Body of pancreas (tissue), 4 donors: ENCODE measurements at regions not wholly inside any gene's neighbourhood (a gene's known extent, or its start where the extent isn't known, plus 50 kb on each side); places are given as distances from the start of the nearest gene placed in this dataset.

Experiments used
- ATAC-seq: fragments of 150-250 bp; one replicate; pipeline ENCODE4 v1.9.1; 2016
- DNase-seq, 4 donors: peaks; one replicate each; pipeline ENCODE4 v3.0.0-alpha.2; 2019
- H3K27ac ChIP-seq, 4 donors: fragments of 200-600 bp; sonication (generic); 1 replicate in 3 of 4; 2 replicates in 1 of 4; pipeline versions ENCODE4 v1.5.1 to v1.6.1; 2016 to 2019; ENCODE audit warnings: mild to moderate bottlenecking in 1 of 4, mixed read lengths in 1 of 4, moderate library complexity in 1 of 4
- H3K27me3 ChIP-seq, 2 donors: fragments of 200-600 bp; sonication (generic); one replicate each; pipeline ENCODE4 v1.6.0; 2016; ENCODE audit warnings: mild to moderate bottlenecking in 1 of 2
- H3K36me3 ChIP-seq, 2 donors: fragments of 200-600 bp; sonication (generic); replicated peaks in 1 of 2; 2 replicates each; pipeline ENCODE4 v1.5.1; 2016; ENCODE audit warnings: low read depth in 2 of 2; ENCODE audit not compliant: insufficient read depth in 1 of 2
- H3K4me1 ChIP-seq: fragments of 200-600 bp; sonication (generic); one replicate; pipeline ENCODE4 v1.6.0; 2016
- H3K4me3 ChIP-seq, 2 donors: fragments of 200-600 bp; sonication (generic); 1 replicate in 1 of 2; 2 replicates in 1 of 2; pipeline ENCODE4 v1.5.1; 2016 to 2019
- H3K9me3 ChIP-seq, 3 donors: fragments of 200-600 bp; sonication (generic); 1 replicate in 2 of 3; 2 replicates in 1 of 3; pipeline ENCODE4 v1.5.1; 2016
- POLR2A ChIP-seq, 3 donors: fragments of 450-650 bp; IDR thresholded peaks; one replicate each; pipeline ENCODE4 v1.6.1; 2016; ENCODE audit warnings: antibody characterized with exemption in 3 of 3, mild to moderate bottlenecking in 2 of 3
- WGBS, 2 donors: methylation state at CpG; one replicate each; pipeline ENCODE4 v1.1.5; 2017; 5-methylcytosine and 5-hydroxymethylcytosine counted together
- intact Hi-C: fragments of 100-400 bp; cut with DNase I; formaldehyde crosslinking; loops from one replicate; pipeline ENCODE4 v1.15.1; 2023
- TF ChIP-seq, protein P1 (sequence below), 7 experiments: fragments of 450-650 bp in 4 of 7; fragments of 200-600 bp in 3 of 7; sonication (generic) in 3 of 7; IDR thresholded peaks; one replicate each; pipeline ENCODE4 v1.5.1; 2016 to 2019; ENCODE audit warnings: antibody characterized with exemption in 7 of 7

DNA sequence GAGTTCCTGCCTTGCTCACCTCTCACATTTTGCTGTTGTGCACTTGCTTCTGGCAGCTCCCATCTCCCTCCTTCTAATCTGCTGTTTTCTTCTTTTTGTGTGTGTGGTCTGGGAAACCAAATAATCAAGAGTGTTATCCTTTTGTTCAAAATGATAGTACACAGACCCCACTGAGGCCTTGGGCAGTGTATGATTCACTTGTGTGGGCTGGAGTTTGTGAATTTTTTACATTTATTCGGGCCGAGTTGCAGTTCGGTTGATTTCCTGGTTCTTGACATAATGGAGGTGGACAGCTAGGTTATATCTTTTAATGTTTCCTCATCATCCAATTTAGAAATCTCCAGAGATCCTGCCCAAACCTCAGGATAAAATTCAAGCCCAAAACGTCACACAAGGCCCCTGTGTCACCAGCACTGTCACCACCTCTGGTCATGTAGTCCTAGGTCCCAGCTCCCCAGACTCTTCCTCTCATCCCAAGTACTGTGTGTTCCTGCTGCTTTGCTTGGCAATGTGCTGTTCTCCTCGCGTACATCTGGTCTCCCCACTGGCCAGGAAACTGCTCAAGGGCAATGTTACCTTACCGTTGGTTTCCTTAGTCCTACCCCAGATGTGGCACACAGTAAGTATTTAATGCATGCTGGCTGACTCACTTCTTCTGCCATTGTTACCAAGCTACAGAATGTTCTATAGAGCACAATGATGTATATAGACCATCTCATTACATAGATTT is 55.7 kb upstream of the PHACTR2 start:
- no peaks in the 10 kb centered on the region for H3K4me1 ChIP-seq
- TF ChIP-seq POLR2A (IDR thresholded peaks at IDR 0.05): no peak
- TF ChIP-seq, protein P1, sequence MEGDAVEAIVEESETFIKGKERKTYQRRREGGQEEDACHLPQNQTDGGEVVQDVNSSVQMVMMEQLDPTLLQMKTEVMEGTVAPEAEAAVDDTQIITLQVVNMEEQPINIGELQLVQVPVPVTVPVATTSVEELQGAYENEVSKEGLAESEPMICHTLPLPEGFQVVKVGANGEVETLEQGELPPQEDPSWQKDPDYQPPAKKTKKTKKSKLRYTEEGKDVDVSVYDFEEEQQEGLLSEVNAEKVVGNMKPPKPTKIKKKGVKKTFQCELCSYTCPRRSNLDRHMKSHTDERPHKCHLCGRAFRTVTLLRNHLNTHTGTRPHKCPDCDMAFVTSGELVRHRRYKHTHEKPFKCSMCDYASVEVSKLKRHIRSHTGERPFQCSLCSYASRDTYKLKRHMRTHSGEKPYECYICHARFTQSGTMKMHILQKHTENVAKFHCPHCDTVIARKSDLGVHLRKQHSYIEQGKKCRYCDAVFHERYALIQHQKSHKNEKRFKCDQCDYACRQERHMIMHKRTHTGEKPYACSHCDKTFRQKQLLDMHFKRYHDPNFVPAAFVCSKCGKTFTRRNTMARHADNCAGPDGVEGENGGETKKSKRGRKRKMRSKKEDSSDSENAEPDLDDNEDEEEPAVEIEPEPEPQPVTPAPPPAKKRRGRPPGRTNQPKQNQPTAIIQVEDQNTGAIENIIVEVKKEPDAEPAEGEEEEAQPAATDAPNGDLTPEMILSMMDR (IDR thresholded peaks at IDR 0.05): no peak
- H3K9me3 ChIP-seq: no peaks in the 10 kb centered on the region
- no peak overlapping the region for H3K27ac ChIP-seq
- intact Hi-C loops: no loop called here
- ATAC-seq: no peak
- no peaks in the 10 kb centered on the region for H3K27me3 ChIP-seq
- 80 to 81% methylated on average over 7 of the region's 7 CpGs for WGBS, 2 donors
- DNase-seq: no peak
- no peak overlapping the region for H3K4me3 ChIP-seq
- no peaks in the 10 kb centered on the region for H3K36me3 ChIP-seq

DNA sequence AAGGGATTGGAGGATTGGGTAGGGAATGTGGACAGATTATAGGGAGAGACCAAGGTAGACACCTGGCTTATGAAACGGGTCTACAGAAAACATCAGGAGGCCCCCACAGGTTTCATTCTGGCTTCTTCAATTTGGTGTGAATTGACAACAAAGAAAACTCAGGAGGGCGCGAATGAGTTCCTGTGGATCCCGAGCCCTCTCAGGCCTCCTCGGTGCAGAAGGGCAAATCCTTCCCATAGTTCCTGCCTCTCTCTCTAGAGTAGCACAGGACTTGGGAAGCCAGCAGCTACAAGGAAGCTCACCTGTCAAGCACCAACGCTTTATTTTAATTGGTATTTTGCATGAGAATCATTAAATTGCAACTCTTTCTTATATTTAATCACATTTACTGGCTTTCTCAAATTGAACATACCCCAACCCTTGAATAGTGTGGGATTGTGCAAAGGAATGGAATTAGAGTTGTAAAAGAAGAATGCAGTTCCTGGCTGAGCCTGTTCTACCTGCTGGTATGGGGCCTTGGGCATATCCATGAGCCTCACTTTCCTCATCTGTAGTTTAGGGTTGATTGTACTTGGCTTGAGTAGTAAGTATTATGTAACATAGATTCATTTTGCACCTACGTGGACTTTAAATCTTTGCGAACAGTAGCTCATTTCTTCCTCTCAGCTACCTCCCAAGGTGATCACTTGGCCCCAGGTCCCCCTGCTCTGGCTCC is 56.4 kb upstream of the PHACTR2 start:
- intact Hi-C loops: no loop called here
- 88 to 95% methylated on average over 8 of the region's 8 CpGs for WGBS, 2 donors
- Histone ChIP-seq H3K36me3 (no peaks in the 10 kb centered on the region), H3K4me3 (no peak overlapping the region), H3K4me1 (no peaks in the 10 kb centered on the region), H3K9me3 (no peaks in the 10 kb centered on the region), H3K27me3 (no peaks in the 10 kb centered on the region), H3K27ac (no peak overlapping the region)
- no peak for TF ChIP-seq POLR2A (IDR thresholded peaks at IDR 0.05)
- TF ChIP-seq, protein P1 (IDR thresholded peaks at IDR 0.05): no peak
- no peak for ATAC-seq
- no peak for DNase-seq

DNA sequence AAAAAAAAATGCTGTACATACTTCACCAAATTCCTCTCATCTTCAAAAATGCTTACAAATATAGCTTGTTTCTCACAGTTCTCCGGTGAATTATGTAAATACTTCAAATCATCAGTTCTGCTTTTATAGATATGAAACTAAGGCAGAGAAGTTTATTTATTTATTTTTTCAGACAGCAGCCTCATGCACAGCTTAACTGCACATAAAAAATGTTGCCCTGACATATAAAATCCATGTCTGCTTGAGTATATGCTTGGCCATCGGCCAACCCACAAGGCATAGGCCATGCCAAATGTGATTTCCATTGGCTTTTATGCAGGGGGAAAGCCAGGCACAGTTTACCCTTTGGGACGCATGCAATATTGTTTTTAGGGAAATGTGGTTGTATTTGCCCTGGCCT is 57.3 kb upstream of the PHACTR2 start:
- DNase-seq: no peak
- no peak overlapping the region for H3K27ac ChIP-seq
- H3K36me3 ChIP-seq: no peaks in the 10 kb centered on the region
- TF ChIP-seq, protein P1 (IDR thresholded peaks at IDR 0.05): no peak
- no peak for TF ChIP-seq POLR2A (IDR thresholded peaks at IDR 0.05)
- no peaks in the 10 kb centered on the region for H3K4me1 ChIP-seq
- 50 to 70% methylated on average over 3 of the region's 3 CpGs for WGBS, 2 donors
- H3K27me3 ChIP-seq: no peaks in the 10 kb centered on the region
- H3K9me3 ChIP-seq: no peaks in the 10 kb centered on the region
- intact Hi-C loops: no loop called here
- ATAC-seq: no peak
- no peak overlapping the region for H3K4me3 ChIP-seq

DNA sequence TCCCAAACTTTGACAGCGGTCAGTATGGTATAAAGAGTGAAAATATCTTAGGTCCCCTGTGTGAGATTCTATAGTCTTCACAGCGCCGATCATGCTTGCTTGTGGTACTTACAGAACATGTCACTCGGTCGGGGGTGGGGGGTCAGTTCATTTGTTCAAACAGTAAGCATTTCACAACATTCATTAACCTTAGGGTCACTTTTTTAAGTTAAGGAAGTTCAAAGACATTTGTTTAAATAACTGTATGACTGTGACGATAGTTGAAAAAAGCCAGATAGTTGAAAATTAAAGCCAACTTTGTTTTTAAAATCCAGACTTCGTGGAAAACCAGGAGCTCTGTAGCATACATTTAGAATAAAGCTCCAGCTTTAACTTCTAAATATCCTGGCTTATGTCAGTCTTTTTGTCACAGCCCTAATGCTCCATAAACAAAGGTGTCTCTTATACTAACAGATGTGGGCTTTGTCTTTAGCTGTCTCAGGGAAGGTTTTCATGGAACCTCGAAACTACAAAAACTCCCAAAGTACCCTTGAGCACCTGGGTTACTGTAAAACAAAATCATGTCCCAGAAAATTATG is 57.9 kb upstream of the PHACTR2 start:
- 59 to 63% methylated on average over 8 of the region's 8 CpGs for WGBS, 2 donors

DNA sequence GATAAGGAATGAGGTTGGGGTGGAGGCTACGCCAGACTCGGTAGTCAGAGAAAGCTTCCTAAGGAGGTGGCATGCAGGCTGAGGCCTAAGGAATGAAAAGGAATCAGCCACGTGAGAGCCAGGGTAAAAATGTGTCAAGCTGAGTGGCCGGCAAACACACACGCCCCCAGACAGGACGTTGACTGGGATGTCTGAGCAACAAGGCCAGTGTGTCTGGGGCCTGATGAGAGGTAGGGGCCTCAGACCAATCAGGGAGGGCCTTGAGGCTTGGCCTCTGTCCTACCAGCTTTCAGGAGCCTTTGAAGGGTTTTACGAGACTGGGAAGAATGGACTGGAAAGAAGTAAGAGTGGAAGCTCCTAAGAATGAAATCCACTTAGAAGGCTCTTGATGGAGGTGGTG is 61.0 kb upstream of the PHACTR2 start:
- intact Hi-C loops: no loop called here
- no peaks in the 10 kb centered on the region for H3K27me3 ChIP-seq

More for the DNA sequence above, 57.9 kb upstream of the PHACTR2 start:
- no peak overlapping the region for H3K4me3 ChIP-seq
- H3K4me1 ChIP-seq: no peaks in the 10 kb centered on the region
- no peak for ATAC-seq
- no peaks in the 10 kb centered on the region for H3K36me3 ChIP-seq
- no peak overlapping the region for H3K27ac ChIP-seq
- H3K27me3 ChIP-seq: no peaks in the 10 kb centered on the region
- H3K9me3 ChIP-seq: no peaks in the 10 kb centered on the region
- intact Hi-C loops: no loop called here
- no peak for DNase-seq
- TF ChIP-seq POLR2A (IDR thresholded peaks at IDR 0.05): no peak

More for the DNA sequence above, 61.0 kb upstream of the PHACTR2 start:
- no peaks in the 10 kb centered on the region for H3K9me3 ChIP-seq
- TF ChIP-seq, protein P1 (IDR thresholded peaks at IDR 0.05): no peak
- no peak for TF ChIP-seq POLR2A (IDR thresholded peaks at IDR 0.05)
- DNase-seq (no peak), ATAC-seq (no peak)
- WGBS, 2 donors: 58 to 75% methylated on average over 7 of the region's 7 CpGs
- H3K4me3 ChIP-seq: no peak overlapping the region
- H3K36me3 ChIP-seq: no peaks in the 10 kb centered on the region
- no peak overlapping the region for H3K27ac ChIP-seq
- H3K4me1 ChIP-seq: no peaks in the 10 kb centered on the region
